ENCODE measurements at regions not wholly inside any gene's neighbourhood (a gene's known extent, or its start where the extent isn't known, plus 50 kb on each side); places are given as distances from the start of the nearest gene placed in this dataset.
A peak's percentile ranks its signal among the peaks of the same experiment; 100 is the strongest.

DNA sequence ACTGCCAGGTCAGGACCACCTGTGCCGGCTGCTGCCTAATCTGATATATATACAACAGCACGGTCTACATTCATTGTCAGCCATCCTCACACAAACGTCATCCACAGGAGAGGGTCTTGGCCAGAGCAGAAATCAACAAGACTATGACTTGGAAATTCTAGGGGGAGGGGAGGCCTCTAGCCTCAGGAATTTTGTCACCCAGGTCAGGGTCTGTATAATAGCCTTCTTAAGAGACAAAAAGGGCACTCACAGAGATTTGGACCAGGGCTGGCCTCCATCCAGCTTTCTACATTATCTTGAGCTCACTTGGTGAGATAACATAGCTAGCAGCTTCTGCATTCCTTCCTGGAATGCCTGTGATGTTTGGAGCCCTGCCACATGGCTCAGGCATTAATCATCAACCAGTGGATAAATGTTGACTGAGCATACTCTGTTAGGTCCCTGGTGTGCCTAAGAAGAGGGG lies 50.4 kb upstream of the CTIF start:
- peak; percentile 84 for DNase-seq (ENCODE audit: extremely low read depth, low read depth)

GRCh38 chr18:48486754-48487153 lies 52.1 kb upstream of the CTIF start:
- DNase-seq (ENCODE audit: extremely low read depth, low read depth) = no peak

DNA sequence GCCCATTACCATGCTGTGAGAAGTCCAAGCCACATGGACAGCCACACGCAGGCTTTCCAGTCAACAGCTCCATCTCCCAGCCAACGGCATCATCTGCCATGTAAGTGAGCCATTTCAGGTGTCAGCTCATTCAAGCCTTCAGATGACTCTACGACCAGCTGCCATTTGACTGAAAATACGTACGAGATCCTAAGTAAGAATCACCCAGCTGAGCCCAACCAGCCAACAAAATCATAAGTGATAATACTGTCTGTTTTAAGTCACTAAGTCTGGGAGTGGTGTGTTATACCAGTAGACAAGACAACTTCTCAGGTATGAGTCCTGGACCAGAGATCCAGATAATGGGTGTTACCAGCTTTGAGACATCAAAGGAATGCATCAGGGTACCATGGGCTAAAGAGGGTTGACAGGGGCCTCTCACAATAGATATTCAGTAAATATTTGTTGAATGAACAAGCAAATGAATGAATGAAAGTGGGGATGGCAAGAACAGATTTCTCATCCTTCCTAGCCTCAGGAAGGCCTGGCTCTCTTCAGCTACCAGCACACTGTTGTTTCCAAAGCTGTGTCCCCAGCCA lies 52.9 kb upstream of the CTIF start:
- no peak for DNase-seq (ENCODE audit: extremely low read depth, low read depth)

DNA sequence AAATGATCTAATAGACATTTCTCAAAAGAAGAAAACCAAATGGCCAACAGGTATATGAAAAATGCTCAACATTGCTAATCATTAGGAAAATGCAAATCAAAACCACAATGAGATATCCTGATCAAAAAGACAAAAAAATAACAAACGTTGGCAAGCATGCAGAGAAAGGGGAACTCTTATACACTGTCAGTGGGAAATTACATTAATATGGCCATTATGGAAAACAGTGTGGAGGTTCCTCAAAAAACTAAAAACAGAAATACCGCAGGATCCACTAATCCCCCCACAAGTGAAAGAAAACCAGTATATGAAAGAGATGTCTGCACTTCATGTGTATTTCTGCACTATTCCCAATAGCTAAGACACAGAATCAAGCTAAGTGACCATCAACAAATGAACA lies 57.7 kb upstream of the CTIF start:
- no peak for DNase-seq (ENCODE audit: extremely low read depth, low read depth)

- DNase-seq (ENCODE audit: extremely low read depth, low read depth) = no peak
These were observed 59.3 kb upstream of the CTIF start for GRCh38 chr18:48479531-48479930.

- DNase-seq (ENCODE audit: extremely low read depth, low read depth) = no peak
These were observed 61.5 kb upstream of the CTIF start for GRCh38 chr18:48477348-48477747.

- no peak for DNase-seq (ENCODE audit: extremely low read depth, low read depth)
These were observed 62.3 kb upstream of the CTIF start for GRCh38 chr18:48476550-48476917.

DNA sequence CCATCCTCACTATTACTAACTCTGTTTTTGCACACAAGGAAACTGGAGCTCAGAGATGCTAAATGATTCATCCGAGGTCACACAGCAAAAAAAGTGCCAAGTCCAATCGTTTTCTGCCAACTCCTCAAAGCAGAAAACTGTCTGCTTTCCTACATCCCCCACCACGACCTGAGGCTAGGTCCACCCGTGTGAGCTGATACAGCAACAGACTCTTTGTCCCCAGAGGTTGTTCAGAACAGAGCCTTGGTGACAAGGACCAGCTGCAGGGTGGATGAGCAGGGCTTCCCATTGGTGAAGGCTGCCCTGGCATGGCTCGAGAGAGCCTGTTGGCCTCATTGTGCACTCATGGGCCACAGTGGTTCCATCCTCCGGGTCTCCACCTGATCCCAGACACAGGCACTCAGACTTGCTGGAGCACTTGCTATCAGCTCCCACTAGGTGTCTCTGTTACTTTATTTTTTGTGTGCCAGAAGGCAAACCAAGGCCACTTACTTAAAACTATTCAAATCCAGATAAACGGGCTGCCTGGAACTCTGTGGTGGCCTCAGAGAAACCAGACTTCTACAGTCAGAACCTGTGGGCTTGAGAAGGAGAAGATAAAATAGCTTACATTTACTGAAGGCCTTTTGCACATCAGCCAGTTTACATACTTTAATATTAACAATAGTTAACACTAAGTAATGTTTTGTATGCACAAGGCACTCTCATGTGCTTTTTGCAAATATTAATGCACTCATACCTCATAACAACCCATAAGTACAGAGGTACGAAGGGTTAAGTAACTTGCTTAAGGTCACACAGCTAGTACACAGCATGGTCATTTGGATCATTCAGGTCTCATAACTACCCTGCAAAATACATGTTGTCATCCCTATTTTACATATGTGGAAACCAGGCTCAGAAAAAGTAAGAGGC lies 62.9 kb upstream of the CTIF start:
- DNase-seq (ENCODE audit: extremely low read depth, low read depth) = peak; percentile 70

GRCh38 chr18:48473816-48474215 lies 64.6 kb upstream of the ZBTB7C start:
- DNase-seq (ENCODE audit: extremely low read depth, low read depth) = no peak

DNA sequence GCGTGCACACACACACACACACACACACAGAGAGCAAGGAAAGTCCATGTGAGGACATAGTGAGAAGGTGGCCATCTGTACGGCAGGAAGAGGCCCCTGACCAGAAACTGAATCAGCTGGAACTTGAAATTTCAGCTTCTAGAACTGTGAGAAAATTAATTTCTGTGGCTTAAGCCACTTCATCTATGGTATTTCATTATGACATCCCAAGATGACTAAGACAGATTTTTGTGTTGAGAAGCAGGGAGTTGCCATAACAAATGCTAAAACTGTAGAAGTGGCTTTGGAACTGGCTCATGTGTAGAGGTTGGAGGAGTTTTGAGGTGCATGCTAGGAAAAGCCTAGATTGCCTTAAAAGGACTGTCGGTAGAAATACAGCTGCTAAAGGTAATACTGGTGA lies 63.4 kb upstream of the ZBTB7C start:
- no peak for DNase-seq (ENCODE audit: extremely low read depth, low read depth)

- DNase-seq (ENCODE audit: extremely low read depth, low read depth) = no peak
These were observed 61.4 kb upstream of the ZBTB7C start for GRCh38 chr18:48470484-48471180.

- DNase-seq (ENCODE audit: extremely low read depth, low read depth) = no peak
These were observed 59.0 kb upstream of the ZBTB7C start for GRCh38 chr18:48468151-48468550.

- no peak for DNase-seq (ENCODE audit: extremely low read depth, low read depth)
These were observed 58.0 kb upstream of the ZBTB7C start for GRCh38 chr18:48467231-48467630.

- no peak for DNase-seq (ENCODE audit: extremely low read depth, low read depth)
These were observed 53.3 kb upstream of the ZBTB7C start for GRCh38 chr18:48462510-48462909.

GRCh38 chr18:48460929-48461583 lies 51.9 kb upstream of the ZBTB7C start:
- no peak for DNase-seq (ENCODE audit: extremely low read depth, low read depth)

- no peak for DNase-seq (ENCODE audit: extremely low read depth, low read depth)
These were observed 50.3 kb upstream of the ZBTB7C start for GRCh38 chr18:48459465-48459864.

GRCh38 chr18:48459016-48459415 lies 49.8 kb upstream of the ZBTB7C start:
- no peak for DNase-seq (ENCODE audit: extremely low read depth, low read depth)
